NCI-H2081 treated with DMSO at 0.1 percent for 48 hours (cell line): ENCODE measurements at regions not wholly inside any gene's neighbourhood (a gene's known extent, or its start where the extent isn't known, plus 50 kb on each side); places are given as distances from the start of the nearest gene placed in this dataset.
"Not testable (repeated sequence)": the region's sequence is repeated elsewhere in the genome, so short reads cannot be mapped to it uniquely, and the experiment has no call there.

Experiments
- DNase-seq: peaks from one replicate; lab custom pipeline; 2025; lab: John Stamatoyannopoulos, UW

DNA sequence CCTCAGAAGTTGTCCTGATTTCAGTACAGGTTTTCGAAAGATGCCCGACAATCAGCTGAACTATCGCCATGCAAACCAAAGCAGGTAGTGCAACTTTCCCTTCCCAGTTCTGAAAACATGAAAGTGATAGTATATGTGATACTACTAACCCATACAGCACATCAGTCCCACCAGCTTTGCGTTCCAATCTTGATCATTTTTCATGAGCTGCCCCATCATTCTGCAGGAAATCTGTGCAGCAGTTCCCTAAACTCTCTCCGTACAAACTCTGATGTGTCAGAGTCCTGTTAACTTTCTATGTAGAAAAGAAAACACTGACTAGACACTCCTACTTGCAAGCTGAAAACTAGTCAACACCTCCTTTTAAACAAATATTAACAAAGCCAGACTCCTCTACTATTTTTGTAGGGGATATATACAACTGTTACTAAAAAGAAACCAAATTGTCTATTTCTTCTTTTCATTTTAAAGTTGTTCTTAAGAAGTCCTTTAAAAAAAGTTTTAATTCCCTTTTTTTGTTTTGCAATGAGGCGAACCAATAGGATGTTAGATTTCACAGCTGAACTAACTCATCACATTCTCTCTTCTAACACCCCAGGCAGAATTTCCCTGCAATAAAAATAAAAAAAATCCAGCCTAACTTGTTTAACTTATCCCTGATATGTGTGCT is 99.6 kb upstream of the DST start:
- DNase-seq, result no peak

DNA sequence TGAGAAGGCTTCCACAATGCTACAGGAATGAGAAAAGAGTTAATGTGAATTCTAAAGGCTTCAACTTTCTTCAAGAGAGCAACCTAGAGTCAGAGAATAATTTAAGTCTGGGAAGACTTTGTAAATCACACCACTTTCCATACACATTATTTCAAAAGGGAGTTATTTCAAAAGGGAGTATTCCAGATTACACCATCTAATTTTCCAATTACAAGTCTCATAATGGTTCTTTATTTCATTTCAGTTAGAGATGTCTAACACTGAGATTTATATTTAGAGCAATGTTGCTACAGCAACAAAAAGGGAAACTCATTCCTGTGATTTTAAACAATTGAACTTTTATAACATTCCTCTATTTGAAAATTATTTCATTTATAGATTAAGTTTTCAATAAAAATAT is 98.8 kb upstream of the DST start:
- no peak for DNase-seq

DNA sequence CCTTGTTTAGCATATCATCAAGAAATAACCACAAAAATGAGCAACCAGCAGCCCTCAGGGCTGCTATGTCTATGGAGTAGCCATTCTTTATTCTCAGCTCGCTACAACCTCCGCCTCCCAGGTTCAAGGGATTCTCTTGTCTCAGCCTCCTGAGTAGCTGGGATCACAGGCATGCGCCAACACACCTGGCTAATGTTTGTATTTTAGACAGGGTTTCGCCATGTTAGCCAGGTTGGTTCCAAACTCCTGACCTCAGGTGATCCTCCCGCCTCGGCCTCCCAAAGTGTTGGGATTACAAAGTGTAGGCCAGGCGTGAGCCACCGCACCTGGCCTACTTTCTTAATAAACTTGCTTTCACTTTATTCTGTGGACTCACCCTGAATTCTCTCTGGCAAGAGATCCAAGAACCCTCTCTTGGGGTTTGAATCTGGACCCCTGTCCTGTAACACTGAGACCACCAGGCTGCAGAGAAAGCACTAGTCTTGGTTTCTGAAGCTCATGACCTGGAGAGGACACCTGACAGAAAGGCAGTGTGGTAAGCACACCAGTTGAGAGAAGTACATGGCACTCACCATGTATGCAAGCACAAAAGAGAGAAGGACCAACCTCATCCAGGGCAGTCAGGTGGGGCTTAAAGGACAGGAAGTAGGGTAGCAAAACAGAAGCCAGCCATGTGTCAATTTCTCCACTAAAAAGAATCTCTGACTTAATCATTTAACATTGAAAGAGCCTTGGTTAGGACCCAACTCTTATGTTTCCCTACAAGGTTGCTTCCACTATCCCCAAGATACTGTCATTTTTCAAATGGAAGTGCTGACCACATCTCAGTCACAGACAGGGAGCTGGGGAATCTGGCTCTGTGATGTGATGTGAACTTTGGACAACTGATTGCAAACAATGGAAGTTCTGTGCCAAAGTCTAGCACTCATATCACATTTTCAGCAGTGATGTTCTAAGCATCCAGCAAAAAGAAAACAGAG is 97.4 kb upstream of the DST start:
- DNase-seq, result no peak

DNA sequence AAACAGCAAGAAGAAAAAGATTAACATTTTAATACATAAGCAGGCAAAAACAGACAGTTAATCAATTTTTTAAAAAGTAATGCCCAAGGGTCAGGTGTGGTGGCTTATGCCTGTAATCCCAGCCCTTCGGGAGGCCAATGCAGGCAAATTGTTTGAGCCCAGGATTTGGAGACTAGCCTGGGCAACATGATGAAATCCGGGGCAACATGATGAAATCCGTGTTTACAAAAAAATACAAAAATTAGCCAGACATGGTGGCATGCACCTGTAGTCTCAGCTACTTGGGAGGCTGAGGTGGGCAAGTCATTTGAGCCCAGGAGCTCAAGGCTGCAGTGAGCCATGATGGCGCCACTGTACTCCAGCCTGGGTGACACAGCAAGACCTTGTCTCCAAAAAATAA is 94.1 kb upstream of the DST start:
- no peak for DNase-seq

DNA sequence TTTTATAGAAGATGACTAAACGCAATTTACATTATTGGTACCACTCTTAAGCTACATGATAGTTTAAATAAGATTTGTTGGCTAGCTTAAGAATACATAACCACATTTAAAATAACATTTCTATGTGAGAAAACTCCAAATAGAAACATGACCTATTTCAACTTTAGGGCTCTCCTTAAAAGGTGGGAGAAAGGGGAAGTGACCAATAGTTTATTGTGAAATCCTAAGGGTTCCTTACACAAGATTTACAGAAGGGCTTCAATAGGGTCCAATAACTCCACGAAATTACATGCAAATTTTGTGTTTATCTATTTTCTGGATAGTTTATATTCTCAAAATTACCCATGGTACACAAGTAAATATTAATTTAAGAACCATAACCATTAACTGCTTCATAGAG is 91.6 kb upstream of the DST start:
- no peak for DNase-seq

DNA sequence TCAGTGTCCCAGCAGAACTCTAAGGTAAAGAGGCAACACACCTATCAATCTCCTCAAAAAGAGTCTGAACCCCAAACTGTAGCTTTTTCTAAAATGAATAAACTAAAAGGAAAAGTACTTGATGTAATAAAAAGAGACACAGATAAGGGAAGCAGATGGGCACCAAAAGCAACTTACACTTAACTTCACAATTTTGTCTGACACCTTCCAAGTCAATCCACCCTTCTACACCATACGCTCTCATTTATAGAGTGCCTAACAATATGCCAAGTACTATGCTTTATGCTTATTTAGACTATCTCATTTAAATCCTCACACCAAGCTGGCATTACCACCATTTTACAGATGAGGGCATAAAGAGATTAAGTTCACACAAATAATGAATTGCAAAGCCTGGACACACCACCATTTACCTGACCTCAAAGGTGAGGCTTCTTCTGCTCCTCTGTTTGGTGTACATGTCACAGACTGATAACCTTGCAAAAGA is 90.6 kb upstream of the DST start:
- no peak for DNase-seq

DNA sequence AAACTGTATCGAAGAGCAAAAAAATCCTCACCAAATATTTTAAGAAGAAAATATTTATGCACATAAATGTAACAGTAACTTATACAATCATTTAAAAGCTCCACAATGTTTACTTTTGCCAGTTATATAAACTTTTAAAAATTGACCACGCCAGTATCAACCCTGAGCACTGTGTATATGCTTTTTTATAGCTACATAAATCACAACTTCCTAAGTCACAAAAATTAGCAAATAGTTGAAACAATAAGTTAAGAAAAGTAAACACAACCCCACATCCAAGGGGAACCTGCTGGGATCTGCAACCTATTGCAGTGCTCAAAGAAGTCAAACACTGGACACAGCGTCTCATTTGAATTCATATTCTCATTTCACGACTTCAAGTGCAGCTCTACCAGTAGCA is 89.8 kb upstream of the DST start:
- no peak for DNase-seq

DNA sequence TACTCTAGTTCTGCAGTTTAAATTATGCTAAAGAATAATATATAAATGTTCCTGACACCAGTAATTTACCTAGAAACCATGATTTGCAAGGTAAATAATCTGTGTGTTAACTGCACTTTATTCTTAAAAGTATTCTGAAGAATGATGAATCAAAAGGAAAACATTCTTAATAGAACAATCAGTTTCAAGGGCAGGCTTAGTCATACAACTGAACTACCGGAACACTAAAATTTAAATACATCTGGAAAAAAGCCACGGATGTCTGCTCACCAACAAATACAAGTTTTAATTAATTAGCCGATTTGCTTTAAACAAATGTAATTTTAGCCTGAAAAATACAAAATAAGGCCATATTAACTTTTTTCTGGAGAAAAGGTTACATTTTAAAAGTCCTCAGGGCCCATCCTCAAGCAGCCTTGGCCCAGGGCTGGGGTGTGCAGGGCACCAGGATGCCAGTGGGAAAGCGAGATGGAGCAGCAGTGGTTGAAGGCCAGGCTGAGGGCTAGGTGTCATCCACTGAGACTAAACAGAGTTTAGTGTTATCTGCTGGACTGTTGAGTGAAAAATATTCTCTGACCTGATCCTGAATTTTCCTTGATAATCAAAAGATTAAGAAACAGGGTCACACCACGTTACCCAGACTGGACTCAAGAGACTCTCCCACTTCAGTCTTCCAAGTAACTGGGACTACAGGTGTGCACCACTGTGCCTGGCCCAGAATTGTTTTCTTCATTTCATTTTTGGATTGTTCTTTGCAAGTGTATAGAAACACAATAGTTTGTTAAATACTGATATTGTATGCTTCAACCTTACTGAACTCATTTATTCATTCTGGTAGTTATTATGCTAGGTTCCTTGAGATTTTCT is 88.2 kb upstream of the DST start:
- DNase-seq, result no peak

DNA sequence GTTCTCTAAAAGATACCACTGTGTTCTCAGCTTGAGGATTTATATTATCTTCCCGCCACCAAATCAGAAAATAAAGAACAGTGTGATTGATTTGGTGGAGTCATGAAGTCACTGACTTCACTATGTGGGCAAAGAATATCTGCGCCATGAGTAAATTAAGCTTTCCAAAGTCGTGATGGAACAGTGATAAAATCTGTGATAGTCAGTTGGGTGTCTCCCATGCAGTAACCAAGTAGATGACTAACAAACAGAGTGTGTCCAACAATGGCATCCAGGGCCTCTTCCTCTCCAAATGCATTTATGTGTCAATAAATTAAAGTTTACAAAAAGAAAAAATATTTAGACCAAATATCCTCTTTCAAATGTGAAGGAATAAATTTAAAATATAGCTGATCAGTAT is 87.0 kb upstream of the DST start:
- DNase-seq, result no peak

DNA sequence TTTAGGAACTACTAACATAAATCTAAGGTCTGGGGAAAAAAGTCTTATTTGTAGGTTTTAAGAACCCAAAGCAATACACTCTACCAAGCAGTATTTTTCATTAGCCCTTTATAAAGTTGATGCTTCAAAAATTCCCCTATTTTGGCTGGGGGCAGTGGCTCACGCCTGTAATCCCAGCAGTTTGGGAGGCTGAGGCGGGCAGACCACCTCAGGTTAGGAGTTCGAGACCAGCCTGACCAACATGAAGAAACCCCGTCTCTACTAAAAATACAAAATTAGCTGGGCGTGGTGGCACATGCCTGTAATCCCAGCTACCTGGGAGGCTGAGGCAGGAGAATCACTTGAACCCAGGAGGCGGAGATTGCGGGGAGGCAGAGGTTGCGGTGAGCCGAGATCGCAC is 86.5 kb upstream of the DST start:
- DNase-seq, result not testable (repeated sequence)

DNA sequence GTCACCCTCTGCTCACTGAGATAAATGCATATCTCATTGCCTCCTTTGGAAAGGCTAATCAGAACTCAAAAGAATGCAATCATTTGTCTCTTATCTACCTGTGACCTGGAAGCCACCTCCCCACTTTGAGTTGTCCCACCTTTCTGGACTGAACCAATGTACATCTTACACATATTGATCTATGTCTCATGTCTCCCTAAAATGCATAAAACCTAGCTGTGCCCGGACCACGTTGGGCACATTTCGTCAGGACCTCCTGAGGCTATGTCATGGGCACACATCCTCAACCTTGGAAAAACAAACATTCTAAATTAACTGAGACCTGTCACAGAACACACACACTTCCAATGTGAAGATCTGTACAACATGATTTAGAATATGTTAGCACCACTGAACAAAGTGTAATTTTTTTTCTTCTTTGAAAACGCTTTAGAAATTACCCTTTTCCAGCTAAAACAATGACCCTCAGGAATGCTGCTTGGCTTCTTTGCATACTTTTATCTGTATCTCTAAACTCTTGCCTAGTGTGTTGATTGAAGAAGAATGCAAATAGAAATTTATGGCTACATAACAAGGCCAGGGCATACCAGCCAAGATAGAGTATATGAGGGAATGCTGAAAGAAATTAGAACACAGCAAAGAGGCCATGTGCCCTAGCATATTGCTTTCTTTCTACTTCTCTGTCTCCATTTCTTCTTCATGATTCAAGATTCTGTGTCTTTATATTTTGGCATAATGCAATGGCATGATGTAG is 84.6 kb upstream of the DST start:
- no peak for DNase-seq

DNA sequence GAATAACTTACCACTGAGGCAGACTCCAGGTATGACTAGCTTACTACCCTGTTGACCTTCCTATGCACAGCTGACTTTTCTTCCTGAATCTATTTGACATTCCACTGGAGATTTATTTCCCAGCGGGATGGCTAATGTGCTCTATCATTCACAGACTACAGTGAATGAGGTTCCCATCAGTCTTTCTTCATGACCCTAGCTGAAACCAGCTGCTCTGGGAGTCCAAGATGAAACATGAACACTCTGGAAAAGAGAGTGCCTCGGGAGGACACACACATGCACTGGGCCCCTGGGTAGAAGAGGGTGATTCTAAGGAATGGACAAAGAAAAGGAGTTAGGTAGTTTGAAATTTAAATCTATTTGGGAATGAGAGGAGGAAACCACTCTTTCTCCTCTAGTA is 82.6 kb upstream of the DST start:
- no peak for DNase-seq

DNA sequence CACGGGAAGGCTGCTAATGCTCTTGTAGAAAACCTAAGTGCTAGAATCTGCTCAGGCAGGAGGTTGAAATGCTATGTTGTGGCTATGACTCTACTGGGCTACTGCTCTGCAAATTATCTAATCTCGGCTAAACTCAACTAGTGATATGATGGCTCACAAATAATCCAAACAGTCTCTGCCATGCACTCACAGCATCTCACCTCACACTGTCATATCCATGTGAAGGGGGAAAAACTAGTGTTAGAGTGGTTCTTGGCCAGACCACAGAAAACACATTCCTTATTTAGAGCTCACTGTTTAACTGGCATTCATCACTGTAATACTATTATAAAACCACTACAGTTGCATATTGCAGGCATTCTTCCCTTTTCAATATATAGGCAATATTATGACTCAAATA is 81.8 kb upstream of the DST start:
- DNase-seq, result no peak

DNA sequence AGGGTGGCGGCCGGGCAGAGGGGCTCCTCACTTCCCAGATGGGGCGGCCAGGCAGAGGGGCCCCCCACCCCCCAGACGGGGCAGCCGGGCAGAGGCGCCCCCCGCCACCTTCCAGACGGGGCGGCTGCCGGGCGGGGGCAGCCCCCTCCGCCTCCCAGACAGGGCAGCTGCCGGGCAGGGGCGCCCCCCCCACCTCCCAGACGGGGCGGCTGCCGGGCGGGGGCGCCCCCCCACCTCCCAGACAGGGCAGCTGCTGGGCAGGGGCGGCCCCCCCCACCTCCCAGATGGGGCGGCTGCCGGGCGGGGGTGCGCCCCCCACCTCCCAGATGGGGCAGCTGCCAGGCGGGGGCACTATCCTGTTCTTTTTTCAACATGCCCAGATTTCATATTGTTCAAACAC is 78.2 kb upstream of the DST start:
- no peak for DNase-seq

DNA sequence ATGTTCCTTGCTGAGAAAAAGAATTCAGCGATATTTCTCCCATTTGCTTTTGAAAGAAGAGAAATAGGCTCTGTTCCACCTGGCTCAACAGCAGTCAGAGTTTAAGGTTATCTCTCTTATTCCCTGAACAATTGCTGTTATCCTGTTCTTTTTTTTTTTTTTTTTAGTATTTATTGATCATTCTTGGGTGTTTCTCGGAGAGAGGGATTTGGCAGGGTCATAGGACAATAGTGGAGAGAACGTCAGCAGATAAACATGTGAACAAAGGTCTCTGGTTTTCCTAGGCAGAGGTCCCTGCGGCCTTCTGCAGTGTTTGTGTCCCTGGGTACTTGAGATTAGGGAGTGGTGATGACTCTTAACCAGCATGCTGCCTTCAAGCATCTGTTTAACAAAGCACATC is 77.5 kb upstream of the DST start:
- not testable (repeated sequence) for DNase-seq

DNA sequence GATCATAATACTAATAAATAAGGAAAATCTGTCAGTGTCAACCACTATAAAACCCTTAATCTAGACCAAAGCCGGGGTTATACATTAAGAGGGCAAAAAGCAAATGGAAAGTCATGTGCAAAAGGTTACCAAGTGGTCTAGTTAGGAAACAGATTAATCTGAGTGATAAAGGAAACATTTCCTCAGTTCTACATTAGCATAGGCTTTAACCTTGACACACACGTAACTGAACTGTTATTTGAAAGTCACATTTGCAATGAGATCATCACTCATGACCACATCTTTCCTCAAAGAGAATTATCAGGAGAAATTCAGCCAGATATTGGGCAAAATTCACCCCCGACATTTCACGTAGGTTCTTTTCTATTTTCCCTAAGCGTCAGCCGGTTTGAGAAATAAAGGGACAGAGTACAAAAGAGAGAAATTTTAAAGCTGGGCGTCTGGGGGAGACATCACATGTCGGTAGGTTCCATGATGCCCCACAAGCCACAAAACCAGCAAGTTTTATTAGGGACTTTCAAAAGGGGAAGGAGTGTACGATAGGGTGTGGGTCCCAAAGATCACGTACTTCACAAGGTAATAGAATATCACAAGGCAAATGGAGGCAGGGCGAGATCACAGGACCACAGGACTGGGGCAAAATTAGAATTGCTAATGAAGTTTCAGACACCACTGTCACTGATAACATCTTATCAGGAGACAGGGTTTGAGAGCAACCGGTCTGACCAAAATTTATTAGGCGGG is 76.8 kb upstream of the DST start:
- not testable (repeated sequence) for DNase-seq

DNA sequence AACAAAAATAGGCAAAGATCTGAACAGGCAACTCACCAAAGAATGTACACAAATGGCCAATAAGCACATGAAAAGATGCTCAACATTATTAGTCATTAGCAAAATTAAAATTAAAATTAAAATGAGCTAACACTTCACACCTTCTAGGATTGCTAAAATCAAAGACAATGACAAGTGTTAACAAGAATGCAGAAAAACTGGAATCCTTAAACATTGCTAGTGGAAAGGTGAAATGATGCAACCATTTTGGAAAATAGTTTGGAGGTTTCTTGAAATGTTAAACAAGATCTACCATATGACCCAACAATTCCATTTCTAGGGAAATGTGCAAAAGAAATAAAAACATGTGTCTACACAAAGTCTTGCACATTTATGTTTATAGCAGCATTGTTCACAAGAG is 75.5 kb upstream of the DST start:
- no peak for DNase-seq

DNA sequence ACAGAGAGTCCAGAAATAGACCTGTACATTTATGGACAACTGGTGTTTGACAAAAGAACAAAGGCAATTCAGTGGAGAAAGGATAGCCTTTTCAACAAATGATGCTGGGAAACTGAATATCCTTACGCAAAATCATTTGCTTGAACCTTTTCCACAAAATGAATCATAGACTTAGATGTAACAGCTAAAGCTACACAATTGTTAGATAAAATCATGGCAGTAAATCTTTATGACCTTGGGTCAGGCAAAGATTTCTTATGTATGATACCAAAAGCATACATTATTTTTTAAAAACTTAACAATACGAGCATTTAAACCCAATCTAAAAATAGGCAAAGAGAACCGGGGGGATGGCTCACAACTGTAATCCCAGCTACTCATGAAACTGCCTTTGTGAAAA is 73.5 kb upstream of the DST start:
- no peak for DNase-seq

DNA sequence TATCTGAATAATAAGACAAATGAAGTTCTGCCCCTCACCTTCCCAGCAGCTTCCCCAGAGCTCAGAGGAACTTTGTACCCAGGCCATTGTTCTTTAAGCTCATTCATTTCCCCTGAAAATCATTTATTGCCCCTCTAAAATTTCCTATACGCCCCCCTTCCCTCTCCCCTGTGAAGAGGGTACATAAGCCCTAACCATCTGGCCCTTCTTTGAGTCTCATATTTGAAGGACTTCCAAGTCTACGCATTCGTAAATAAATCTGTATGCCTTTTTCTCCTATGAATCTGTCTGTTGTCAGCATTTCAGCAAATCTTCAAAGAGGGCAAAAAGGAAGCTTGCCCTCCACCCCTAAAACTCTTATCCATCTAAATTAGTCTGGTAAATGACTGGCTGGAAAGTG is 73.1 kb upstream of the DST start:
- DNase-seq, result no peak

DNA sequence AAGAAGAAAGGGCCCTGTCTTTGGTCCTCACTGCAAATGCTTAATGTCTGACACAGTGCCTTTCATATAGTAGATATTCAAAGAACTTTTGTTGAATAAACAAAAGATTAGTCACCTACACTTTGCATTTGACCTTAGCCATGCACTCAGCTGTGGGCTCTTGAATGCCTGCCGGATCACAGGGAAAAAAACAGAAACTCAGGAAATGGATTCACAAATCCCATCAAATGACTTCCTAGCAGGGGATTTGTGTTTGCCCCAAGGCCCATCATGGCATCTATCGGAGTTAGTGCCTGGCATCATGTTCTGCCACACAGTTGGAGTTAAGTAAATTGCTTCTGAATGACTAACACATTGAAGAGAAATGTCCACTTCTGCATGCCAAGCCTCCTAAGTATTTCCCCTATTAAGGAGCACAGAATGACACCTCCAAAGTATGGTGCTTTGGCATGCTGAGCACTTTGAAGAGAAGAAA is 72.3 kb upstream of the DST start:
- no peak for DNase-seq

DNA sequence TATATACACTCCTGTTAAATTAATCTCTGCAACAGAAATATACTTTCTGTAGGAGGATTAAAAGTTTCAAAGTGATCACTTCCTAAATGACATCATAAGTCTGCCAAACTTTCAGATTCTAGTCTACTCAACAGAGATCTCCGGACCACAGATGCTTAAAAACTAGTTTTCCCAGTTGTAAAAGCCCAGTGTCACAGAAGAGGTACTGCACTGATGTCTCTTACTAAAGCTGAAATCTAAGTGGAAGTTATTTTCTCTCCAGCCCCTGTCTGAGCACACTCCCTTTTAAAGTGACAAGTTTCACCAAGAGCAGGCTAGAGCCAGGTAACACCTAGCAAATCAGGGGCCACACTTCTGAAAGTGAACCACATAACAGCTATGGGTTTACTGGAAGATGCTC is 71.6 kb upstream of the DST start:
- DNase-seq, result no peak
